ENCODE measurements at regions not wholly inside any gene's neighbourhood (a gene's known extent, or its start where the extent isn't known, plus 50 kb on each side); places are given as distances from the start of the nearest gene placed in this dataset.

DNA sequence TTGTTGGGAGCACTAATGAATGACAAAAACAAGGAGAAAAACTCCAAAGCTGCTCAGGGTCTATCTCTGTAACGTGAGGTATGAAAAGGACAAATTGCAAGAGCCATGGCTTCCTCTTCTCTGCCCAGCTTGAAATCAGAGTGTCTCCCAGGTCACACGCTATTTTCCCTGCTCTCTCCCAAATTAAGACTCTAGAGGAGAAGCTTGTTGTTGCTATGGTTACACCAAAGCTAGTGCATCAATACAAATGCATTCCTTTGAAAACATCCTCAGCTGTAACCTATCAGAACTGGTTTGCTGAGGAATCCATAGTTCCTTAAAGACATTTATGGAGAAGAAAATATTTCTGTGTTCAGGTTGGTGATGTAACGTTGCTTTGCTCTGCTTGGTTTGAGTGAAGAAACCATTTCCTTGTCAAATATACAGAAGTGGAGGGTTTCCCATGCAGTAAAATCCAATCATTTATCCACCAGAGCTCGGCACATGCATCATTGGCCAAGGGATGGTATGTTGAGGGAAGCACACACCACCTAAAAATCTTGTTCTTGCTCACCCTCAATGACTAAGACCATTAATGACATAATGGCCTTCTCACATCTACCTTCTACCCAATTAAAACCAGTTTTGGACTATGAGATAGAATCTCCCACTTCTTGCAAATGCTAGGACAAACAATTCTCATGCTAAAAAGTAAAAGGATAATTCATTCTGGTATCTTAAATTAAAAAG, 2135.6 kb upstream of the CELF4 start:
- no peak overlapping the region for H3K4me3 ChIP-seq
- DNase-seq: no peak
- intact Hi-C loops (cut with DNase I): no loop called here
- 80 to 92% (median 83%) methylated on average over 4 of the region's 4 CpGs for WGBS, 3 donors
- TF ChIP-seq EP300 (IDR thresholded peaks at IDR 0.05): no peak
- H3K27ac ChIP-seq: no peak overlapping the region
- no peaks in the 10 kb centered on the region for H3K9me3 ChIP-seq
- H3K4me1 ChIP-seq (ENCODE audit: insufficient read depth): no peaks in the 10 kb centered on the region
- no peaks in the 10 kb centered on the region for H3K27me3 ChIP-seq
- no peaks in the 10 kb centered on the region for H3K36me3 ChIP-seq

DNA sequence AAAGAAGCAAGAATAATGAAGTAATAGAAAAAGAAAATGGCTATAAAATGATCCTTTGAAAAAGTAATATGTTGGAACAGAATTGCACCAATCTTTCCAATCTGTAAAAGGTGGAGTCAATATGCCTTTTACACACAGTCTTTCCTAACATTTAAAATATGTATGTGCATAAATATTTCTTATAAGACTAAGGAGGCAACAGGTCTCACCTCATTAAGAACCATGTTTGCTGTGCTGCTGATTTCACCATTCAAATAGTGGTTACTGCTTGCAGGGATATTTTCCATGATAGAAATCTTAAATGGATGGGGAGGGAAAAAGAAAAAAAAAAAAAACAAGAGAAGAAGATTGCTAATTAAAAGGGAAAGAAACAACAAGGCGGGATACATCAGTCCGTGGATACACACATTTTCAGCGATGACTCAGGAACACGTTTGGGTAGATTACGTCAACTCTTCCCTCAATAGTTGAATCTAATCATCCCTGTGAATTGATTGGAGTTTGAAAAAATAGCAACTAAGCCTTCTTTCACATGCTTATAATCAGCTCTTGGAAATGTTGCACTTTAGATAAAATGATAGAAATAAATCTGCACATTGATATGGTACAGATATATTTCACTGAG, 2133.9 kb upstream of the CELF4 start:
- H3K36me3 ChIP-seq: no peaks in the 10 kb centered on the region
- no peaks in the 10 kb centered on the region for H3K27me3 ChIP-seq
- no peak overlapping the region for H3K27ac ChIP-seq
- no peak for DNase-seq
- TF ChIP-seq EP300 (IDR thresholded peaks at IDR 0.05) (no peak), POLR2A (IDR thresholded peaks at IDR 0.05) (no peak)
- TF ChIP-seq, protein P1, sequence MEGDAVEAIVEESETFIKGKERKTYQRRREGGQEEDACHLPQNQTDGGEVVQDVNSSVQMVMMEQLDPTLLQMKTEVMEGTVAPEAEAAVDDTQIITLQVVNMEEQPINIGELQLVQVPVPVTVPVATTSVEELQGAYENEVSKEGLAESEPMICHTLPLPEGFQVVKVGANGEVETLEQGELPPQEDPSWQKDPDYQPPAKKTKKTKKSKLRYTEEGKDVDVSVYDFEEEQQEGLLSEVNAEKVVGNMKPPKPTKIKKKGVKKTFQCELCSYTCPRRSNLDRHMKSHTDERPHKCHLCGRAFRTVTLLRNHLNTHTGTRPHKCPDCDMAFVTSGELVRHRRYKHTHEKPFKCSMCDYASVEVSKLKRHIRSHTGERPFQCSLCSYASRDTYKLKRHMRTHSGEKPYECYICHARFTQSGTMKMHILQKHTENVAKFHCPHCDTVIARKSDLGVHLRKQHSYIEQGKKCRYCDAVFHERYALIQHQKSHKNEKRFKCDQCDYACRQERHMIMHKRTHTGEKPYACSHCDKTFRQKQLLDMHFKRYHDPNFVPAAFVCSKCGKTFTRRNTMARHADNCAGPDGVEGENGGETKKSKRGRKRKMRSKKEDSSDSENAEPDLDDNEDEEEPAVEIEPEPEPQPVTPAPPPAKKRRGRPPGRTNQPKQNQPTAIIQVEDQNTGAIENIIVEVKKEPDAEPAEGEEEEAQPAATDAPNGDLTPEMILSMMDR (IDR thresholded peaks at IDR 0.05): no peak
- no peaks in the 10 kb centered on the region for H3K4me1 ChIP-seq (ENCODE audit: insufficient read depth)
- H3K9me3 ChIP-seq: no peaks in the 10 kb centered on the region
- no peak overlapping the region for H3K4me3 ChIP-seq
- intact Hi-C loops (cut with DNase I): no loop called here
- WGBS, 3 donors: 92 to 96% (median 94%) methylated on average over 5 of the region's 5 CpGs

DNA sequence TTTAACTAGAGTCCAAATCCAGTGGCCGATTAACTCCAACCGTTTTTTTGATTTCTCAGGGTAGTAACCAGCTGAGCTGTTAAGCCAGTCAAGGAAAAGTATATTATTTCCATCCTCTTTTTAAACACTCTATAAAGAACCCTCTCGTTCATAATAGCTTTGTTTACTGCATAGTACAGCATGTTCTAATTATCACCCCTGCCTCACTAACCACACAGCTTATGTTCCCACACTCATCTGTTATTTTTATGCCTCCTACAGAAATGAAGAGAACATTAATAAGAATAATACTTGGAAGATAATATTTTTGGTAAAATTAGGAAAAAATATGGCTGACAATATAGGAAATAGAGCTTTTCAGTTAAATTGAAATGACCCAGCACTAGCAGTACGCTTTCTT, 2132.8 kb upstream of the CELF4 start:
- no peak for DNase-seq
- Histone ChIP-seq H3K9me3 (no peaks in the 10 kb centered on the region), H3K4me1 (ENCODE audit: insufficient read depth) (no peaks in the 10 kb centered on the region), H3K27me3 (no peaks in the 10 kb centered on the region), H3K4me3 (no peak overlapping the region), H3K27ac (no peak overlapping the region), H3K36me3 (no peaks in the 10 kb centered on the region)
- 67 to 73% (median 70%) methylated on average over 4 of the region's 4 CpGs for WGBS, 3 donors
- intact Hi-C loops (cut with DNase I): no loop called here
- TF ChIP-seq, protein P1 (IDR thresholded peaks at IDR 0.05): no peak
- TF ChIP-seq EP300 (IDR thresholded peaks at IDR 0.05) (no peak), POLR2A (IDR thresholded peaks at IDR 0.05) (no peak)

DNA sequence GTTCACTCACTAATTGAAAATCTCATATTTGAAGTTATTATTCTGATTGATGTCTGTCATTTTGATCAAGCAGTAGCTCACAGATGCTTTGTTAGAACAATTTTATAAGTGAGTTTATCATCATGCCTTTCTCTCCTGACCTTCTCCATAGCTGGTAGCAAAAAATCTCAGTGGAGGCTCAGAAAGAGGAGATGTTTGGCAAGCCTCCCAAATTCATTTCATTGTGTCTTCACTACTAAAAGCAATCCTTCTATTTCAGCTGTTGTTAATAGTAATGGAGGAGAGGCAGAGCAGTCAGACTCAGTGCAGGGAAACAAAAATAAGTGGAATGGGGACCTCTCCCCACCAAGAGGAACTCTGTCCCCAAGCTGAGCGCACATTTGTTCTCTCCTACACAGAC, 2127.8 kb upstream of the CELF4 start:
- no peak for DNase-seq
- Histone ChIP-seq H3K4me1 (ENCODE audit: insufficient read depth) (no peaks in the 10 kb centered on the region), H3K9me3 (no peaks in the 10 kb centered on the region), H3K4me3 (no peak overlapping the region), H3K27ac (no peak overlapping the region), H3K27me3 (no peaks in the 10 kb centered on the region), H3K36me3 (no peaks in the 10 kb centered on the region)
- intact Hi-C loops (cut with DNase I): no loop called here
- WGBS, 3 donors: 85 to 98% (median 94%) methylated on average over 1 of the region's 1 CpG
- TF ChIP-seq EP300 (IDR thresholded peaks at IDR 0.05) (no peak), POLR2A (IDR thresholded peaks at IDR 0.05) (no peak)
- TF ChIP-seq, protein P1 (IDR thresholded peaks at IDR 0.05): no peak

DNA sequence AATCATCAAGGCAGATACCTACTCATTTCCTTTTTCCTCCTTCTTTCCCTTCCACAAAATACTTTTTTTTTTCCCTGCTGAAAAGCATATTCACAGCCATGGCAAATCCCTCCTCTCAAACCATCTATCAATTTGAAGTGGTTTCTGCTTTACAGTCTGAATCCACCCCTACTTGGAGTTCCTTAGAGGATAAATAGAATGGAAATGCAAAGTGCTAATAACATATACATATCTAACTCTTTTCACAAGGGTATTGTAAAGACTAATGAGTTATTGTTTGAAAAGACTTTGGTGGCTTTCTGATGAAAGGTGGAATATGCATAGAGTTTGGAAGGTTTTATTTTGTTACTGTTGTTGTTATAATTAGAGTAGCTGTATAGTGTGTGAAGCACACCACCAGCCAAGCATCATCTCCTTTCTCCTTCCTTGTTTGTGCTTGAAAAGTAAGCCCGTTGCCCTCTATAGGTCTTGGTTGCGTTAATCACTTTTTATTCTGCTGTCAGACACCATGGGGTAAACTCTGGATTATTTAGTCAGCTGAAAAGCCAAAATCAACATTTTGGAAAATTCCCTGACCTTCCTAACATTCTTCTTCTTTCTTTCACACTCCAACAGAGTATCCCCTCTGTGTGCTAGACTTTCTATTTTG, 2126.9 kb upstream of the CELF4 start:
- WGBS, 3 donors: 67 to 73% (median 70%) methylated on average over 2 of the region's 2 CpGs
- TF ChIP-seq, protein P1 (IDR thresholded peaks at IDR 0.05): no peak
- TF ChIP-seq POLR2A (IDR thresholded peaks at IDR 0.05) (no peak), EP300 (IDR thresholded peaks at IDR 0.05) (no peak)
- Histone ChIP-seq H3K27ac (no peak overlapping the region), H3K27me3 (no peaks in the 10 kb centered on the region), H3K9me3 (no peaks in the 10 kb centered on the region), H3K36me3 (no peaks in the 10 kb centered on the region), H3K4me3 (no peak overlapping the region), H3K4me1 (ENCODE audit: insufficient read depth) (no peaks in the 10 kb centered on the region)
- no peak for DNase-seq
- intact Hi-C loops (cut with DNase I): no loop called here

All from ovary (tissue), 7 donors.